Uterus (tissue), 3 donors: ENCODE measurements at regions not wholly inside any gene's neighbourhood (a gene's known extent, or its start where the extent isn't known, plus 50 kb on each side); places are given as distances from the start of the nearest gene placed in this dataset.

Source experiments
- DNase-seq, 2 donors: peaks; one replicate each; pipeline ENCODE4 v3.0.0-alpha.2; 2019 to 2020
- H3K27ac ChIP-seq, 2 donors: fragments of 200-600 bp; sonication (generic); 1 replicate in 1 of 2; 2 replicates in 1 of 2; pipeline ENCODE4 v1.5.1; 2016 to 2018
- H3K27me3 ChIP-seq, 2 donors: fragments of 200-600 bp; sonication (generic); one replicate each; pipeline ENCODE4 v1.5.1; 2018 to 2019; ENCODE audit warnings: control low read depth in 1 of 2
- H3K36me3 ChIP-seq, 2 donors: fragments of 200-600 bp; sonication (generic); one replicate each; pipeline ENCODE4 v1.5.1; 2019; ENCODE audit warnings: control low read depth in 1 of 2
- H3K4me1 ChIP-seq, 2 donors: fragments of 200-600 bp; sonication (generic); one replicate each; pipeline ENCODE4 v1.5.1; 2018 to 2019; ENCODE audit warnings: control low read depth in 1 of 2
- H3K4me3 ChIP-seq, 2 donors: fragments of 200-600 bp; sonication (generic); 1 replicate in 1 of 2; 2 replicates in 1 of 2; pipeline ENCODE4 v1.5.1; 2018 to 2019; ENCODE audit warnings: mild to moderate bottlenecking in 1 of 2
- H3K9me3 ChIP-seq, 2 donors: fragments of 200-600 bp; sonication (generic); one replicate each; pipeline ENCODE4 v1.5.1; 2019; ENCODE audit warnings: control low read depth in 1 of 2
- POLR2A ChIP-seq, 2 donors: fragments of 450-650 bp; IDR thresholded peaks; one replicate each; pipeline ENCODE4 v1.6.1; 2016; ENCODE audit warnings: antibody characterized with exemption in 2 of 2, mild to moderate bottlenecking in 1 of 2, moderate library complexity in 1 of 2
- intact Hi-C: fragments of 100-400 bp; cut with DNase I; formaldehyde crosslinking; loops from one replicate; pipeline ENCODE4 v1.15.1; 2023; ENCODE audit warnings: low total_unique reads
- TF ChIP-seq, protein P1 (sequence below), 4 experiments: fragments of 200-600 bp in 2 of 4; fragments of 450-650 bp in 2 of 4; sonication (generic) in 2 of 4; IDR thresholded peaks; one replicate each; pipeline ENCODE4 v1.5.1; 2016 to 2019; ENCODE audit warnings: antibody characterized with exemption in 4 of 4, mild to moderate bottlenecking in 2 of 4, moderate library complexity in 1 of 4
- donor health status: DM: yes; HTN: yes; CAD: no.

DNA sequence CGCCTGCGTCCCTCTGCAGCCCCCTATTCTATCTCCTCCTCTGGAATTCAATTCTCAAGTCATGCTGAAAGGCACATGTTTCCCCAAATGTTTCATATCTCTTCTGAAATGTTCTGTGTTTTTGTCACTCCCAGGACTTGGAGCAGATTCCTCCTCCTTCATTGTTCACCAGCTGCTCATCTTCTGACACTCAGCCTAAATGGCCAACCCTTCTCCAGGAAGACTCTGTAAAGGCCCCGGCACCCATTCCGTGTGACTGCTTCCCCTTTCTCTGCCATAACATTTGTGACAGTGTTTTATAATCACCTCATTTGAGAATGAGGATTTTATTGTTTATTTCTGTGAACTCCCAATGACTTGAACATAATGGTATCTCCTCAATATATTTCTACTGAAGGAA is 170.8 kb upstream of the ADAMTS16 start:
- Histone ChIP-seq H3K4me1 (no peaks in the 10 kb centered on the region), H3K27ac (no peak overlapping the region), H3K27me3 (no peaks in the 10 kb centered on the region), H3K9me3 (no peaks in the 10 kb centered on the region), H3K4me3 (no peak overlapping the region), H3K36me3 (no peaks in the 10 kb centered on the region)
- intact Hi-C loops, result no loop called here
- no peak for DNase-seq
- no peak for TF ChIP-seq POLR2A (IDR thresholded peaks at IDR 0.05)
- TF ChIP-seq, protein P1, sequence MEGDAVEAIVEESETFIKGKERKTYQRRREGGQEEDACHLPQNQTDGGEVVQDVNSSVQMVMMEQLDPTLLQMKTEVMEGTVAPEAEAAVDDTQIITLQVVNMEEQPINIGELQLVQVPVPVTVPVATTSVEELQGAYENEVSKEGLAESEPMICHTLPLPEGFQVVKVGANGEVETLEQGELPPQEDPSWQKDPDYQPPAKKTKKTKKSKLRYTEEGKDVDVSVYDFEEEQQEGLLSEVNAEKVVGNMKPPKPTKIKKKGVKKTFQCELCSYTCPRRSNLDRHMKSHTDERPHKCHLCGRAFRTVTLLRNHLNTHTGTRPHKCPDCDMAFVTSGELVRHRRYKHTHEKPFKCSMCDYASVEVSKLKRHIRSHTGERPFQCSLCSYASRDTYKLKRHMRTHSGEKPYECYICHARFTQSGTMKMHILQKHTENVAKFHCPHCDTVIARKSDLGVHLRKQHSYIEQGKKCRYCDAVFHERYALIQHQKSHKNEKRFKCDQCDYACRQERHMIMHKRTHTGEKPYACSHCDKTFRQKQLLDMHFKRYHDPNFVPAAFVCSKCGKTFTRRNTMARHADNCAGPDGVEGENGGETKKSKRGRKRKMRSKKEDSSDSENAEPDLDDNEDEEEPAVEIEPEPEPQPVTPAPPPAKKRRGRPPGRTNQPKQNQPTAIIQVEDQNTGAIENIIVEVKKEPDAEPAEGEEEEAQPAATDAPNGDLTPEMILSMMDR (IDR thresholded peaks at IDR 0.05), result no peak

DNA sequence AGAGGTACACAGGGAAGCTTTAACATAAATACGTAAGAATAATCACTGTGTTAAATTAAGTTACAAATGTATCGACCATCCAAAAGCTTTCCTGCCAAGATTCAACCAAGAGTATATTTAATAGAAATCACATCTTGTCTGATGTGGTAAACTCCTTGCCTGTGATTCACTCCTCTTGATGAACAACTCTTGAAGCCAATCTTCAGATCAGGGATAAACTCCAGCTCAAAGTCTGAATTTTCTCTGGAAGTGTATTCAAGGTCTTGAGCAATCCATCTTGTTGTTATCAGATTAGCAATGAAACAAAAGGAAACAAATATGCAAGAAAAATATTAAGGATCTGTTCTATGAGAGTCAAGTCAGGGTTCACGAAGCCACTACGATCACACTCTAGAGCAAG is 170.0 kb upstream of the ADAMTS16 start:
- H3K27me3 ChIP-seq, result no peaks in the 10 kb centered on the region
- no peak for TF ChIP-seq POLR2A (IDR thresholded peaks at IDR 0.05)
- TF ChIP-seq, protein P1 (IDR thresholded peaks at IDR 0.05), result no peak

DNA sequence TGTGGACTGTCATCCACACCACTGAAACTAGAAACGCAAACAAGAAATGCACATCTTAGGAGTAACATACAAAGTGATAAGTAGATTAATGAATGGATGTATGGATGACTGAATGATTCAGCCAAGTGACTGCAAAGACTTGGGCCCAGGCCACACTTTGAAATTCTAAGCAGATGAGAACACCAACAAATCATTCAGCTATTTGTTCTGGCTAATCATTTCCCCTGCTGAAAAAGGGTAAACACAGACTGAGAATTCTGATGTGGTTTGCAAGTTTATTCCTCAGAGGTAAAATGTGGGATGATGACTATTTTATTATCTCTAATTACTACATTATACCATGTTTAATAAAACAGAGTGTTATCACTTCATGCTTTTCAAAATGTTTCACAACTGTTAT is 163.2 kb upstream of the ADAMTS16 start:
- no peak for DNase-seq
- intact Hi-C loops, result no loop called here
- no peaks in the 10 kb centered on the region for H3K36me3 ChIP-seq
- no peak for TF ChIP-seq POLR2A (IDR thresholded peaks at IDR 0.05)
- TF ChIP-seq, protein P1 (IDR thresholded peaks at IDR 0.05), result no peak
- no peak overlapping the region for H3K27ac ChIP-seq
- no peaks in the 10 kb centered on the region for H3K4me1 ChIP-seq
- no peak overlapping the region for H3K4me3 ChIP-seq
- no peaks in the 10 kb centered on the region for H3K27me3 ChIP-seq
- no peaks in the 10 kb centered on the region for H3K9me3 ChIP-seq

More for the DNA sequence above, 170.0 kb upstream of the ADAMTS16 start:
- no peaks in the 10 kb centered on the region for H3K36me3 ChIP-seq
- intact Hi-C loops, result no loop called here
- no peak overlapping the region for H3K4me3 ChIP-seq
- DNase-seq, result no peak
- no peaks in the 10 kb centered on the region for H3K4me1 ChIP-seq
- H3K9me3 ChIP-seq, result no peaks in the 10 kb centered on the region
- no peak overlapping the region for H3K27ac ChIP-seq

DNA sequence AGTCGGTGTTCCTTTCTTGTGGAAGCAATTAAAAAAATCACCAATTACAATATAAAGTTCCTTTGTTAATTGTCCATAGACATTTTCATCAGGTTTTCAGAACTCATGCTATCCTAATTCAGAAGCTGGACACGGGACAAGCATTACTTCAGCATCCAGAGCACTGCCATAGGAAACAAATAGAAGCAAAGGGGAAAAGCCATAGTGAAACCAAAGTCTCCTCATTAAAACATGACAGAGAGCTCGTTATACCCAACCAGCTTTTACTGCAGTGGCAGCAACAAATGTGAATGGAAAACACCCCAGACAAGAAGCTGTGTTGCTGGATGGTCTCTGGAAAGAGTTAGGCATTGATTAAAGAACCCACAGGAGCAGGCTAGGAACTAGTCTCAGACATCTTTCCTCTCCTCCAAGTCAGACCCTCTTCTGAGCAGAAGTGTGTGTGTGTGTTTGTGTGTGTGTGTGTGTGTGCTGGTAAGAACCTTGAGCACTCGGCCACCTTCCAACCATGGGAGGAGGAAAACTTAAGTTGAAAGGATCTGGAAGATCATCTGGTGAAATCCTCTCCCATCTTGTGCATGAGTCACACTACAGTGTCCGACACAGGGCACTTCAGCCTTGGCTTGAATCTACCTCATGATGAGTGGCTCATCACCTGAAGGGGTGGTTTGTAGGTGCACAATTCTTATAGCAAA is 162.6 kb upstream of the ADAMTS16 start:
- no peak for DNase-seq
- intact Hi-C loops, result no loop called here
- Histone ChIP-seq H3K4me1 (no peaks in the 10 kb centered on the region), H3K4me3 (no peak overlapping the region), H3K36me3 (no peaks in the 10 kb centered on the region), H3K27ac (no peak overlapping the region), H3K27me3 (no peaks in the 10 kb centered on the region), H3K9me3 (no peaks in the 10 kb centered on the region)
- no peak for TF ChIP-seq POLR2A (IDR thresholded peaks at IDR 0.05)
- TF ChIP-seq, protein P1 (IDR thresholded peaks at IDR 0.05), result no peak

DNA sequence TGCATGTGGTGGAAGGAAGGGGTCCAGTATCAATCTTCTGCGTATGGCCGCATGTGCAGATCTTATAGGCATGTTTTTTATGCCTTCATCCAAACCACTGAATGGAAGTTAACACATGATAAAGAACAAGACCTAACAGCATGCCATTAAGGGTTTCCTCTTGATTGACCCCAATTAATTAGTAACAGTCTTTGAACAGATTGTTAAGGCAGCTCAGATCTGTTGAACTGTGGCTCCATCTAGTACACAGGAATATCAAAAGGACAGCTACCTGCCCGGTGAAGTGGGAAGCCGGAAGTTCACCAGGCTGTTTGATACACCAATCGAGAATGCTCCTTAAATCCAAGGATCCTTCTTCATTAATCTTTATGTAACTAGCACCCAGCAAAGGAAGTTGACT is 159.9 kb upstream of the ADAMTS16 start:
- Histone ChIP-seq H3K4me3 (no peak overlapping the region), H3K36me3 (no peaks in the 10 kb centered on the region), H3K4me1 (no peaks in the 10 kb centered on the region), H3K27me3 (no peaks in the 10 kb centered on the region), H3K27ac (no peak overlapping the region), H3K9me3 (no peaks in the 10 kb centered on the region)
- DNase-seq, result no peak
- intact Hi-C loops, result no loop called here
- no peak for TF ChIP-seq POLR2A (IDR thresholded peaks at IDR 0.05)
- TF ChIP-seq, protein P1 (IDR thresholded peaks at IDR 0.05), result no peak
